GM19463 (cell line): ENCODE measurements at regions not wholly inside any gene's neighbourhood (a gene's known extent, or its start where the extent isn't known, plus 50 kb on each side); places are given as distances from the start of the nearest gene placed in this dataset.
"Not testable (repeated sequence)": the region's sequence is repeated elsewhere in the genome, so short reads cannot be mapped to it uniquely, and the experiment has no call there.

ENCODE experiments used
- ATAC-seq: cut with Tn5 transposase; IDR thresholded peaks from one replicate; pipeline ENCODE4 v1.9.1; 2021; ENCODE audit warnings: mild to moderate bottlenecking, moderate library complexity; ENCODE audit not compliant: unreplicated experiment

DNA sequence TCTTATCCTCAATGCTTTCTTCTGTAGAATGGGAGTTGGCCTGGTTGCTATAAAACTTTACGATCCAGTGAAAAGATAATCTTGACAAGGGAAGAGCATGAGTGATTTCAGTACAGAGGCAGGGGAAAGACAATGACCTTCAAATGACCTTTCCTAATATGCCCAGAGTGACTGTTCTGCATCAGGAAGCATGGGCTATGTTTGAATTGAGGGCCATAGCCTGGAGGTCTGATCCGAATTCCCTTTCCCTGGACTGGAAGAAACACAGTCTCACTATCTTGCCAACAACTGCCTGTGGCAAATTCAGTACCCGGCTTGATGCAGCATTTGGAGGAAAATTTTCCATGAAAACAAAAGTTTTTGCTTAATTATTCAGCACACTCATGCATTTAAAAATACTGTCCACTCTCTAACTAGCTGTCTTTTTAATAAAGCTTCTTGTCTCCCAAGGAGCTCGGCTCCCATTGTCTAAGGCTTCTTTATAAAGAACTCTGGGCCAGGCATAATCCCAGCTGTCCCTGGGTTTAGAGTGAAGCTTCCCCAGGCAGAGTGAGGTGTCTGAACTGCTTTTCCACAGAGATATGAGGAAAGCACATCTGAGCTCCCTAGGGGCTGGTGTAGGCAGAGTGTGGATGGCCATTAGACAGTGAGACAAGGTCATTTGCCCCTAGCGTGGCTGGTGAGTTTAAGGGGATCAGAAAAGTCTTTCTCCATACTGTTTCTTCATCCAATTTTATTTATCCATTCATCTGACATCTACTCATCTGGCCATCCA, 132.7 kb upstream of the CADM1 start:
- ATAC-seq, result no peak

DNA sequence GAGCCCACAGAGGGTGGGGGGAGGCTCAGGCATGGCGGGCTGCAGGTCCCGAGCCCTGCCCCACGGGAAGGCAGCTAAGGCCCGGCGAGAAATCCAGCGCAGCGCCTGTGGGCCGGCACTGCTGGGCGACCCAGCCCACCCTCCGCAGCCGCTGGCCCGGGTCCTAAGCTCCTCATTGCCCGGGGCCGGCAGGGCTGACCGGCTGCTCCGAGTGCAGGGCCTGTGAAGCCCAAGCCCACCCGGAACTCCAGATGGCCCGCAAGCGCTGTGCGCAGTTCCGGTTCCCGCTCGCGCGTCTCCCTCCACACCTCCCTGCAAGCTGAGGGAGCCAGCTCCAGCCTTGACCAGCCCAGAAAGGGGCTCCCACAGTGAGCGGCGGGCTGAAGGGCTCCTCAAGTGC, 129.8 kb upstream of the CADM1 start:
- ATAC-seq, result not testable (repeated sequence)

- no peak for ATAC-seq
Measured at GRCh38 chr11:115632061-115632460, 127.8 kb upstream of the CADM1 start.

DNA sequence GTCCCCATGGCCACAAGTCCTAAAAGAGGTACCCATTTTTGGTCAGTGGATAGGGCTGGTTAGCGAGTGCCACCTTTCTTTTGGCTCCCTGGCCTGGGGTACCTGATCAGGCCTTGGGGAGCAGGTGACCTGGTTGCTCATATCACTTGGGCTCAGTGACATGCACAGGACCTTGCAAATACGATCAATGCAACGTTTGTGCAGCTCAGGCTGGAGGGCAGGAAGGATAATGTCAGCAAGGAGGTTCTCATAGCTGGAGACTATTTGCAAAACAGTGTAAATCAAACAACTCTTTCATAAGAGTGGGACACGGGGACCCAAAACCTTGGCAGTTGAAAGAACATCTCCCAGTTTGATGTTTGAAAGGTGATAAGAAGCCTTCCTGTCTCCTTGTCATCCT, 127.4 kb upstream of the CADM1 start:
- no peak for ATAC-seq

DNA sequence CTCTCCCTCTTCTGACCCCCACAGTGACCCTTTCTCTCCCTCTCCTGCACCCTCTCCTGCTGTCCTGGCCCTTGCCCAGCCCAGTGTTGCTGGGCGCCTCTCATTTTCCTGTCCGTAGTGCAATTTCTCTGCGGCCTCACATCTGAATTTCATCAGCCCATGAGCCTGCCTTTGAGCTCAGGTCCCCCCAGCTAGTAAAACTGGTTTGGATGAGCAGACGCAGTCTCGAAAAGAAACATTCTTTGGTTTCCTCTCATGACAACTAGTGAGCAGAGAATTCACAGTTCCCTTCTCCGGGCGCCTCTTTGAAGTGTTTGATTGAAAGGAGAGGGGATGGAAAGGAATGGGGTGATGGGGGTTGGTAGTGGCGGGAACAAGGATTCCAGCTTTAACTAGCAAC, 126.0 kb upstream of the CADM1 start:
- no peak for ATAC-seq

GRCh38 chr11:115629456-115630015, 125.3 kb upstream of the CADM1 start:
- no peak for ATAC-seq

DNA sequence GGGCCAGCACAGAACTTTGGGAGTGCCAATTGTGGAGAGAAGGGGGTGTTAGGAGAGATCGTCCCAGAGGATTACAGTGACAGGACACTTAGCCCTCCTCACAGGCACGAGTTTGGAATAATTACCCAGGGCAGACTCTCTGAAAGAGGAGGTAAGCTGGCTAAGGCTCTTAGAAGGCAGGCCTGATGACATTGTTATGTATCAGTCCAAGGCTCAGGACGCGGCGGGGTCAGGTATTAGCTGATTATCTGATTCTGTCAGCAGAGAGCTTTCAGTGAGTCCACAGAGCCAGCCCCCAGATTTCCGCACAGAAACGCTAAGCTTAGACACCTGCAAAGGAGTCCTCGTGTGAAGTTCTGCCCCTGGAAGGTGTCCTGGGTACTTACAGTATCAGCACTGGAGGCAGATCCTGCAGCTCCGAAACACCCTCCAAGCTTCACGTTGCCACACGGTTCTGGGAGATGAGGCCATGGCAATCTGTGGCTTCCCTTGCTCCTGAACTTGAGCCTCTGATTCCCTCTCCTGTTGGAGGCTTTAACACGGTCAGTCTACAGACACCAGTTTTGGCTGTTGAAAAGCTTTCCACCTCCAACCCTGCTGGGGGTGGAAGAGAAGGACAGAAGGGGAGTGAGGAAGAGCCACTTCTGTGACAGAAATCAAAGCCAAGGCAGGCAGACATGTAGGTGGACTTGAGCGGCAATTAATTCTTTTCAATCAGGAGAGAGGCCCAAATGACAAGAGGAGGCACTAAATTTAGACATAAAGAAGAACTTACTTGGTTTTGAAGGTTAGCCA, 123.6 kb upstream of the CADM1 start:
- no peak for ATAC-seq

DNA sequence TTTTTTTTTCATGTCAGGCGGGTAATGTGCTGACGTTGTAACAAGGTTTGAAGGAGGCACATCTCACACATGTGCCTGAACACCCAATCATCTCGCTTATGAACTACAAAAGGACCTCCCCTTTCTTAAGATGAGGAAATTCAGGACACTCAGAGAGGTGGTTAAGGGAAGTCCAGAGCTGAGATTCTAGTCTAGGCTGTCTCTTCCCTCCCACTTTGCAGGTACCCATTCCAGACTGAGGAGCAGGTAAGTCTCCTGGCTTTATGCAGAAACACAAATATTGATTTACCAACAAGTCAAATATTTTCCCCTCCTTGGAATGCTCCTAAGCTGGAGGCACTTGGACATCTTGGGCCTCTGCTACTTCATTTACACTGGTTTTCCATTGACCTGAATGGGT, 122.9 kb upstream of the CADM1 start:
- ATAC-seq, result no peak

- no peak for ATAC-seq
Measured at GRCh38 chr11:115626414-115626813, 122.2 kb upstream of the CADM1 start.

DNA sequence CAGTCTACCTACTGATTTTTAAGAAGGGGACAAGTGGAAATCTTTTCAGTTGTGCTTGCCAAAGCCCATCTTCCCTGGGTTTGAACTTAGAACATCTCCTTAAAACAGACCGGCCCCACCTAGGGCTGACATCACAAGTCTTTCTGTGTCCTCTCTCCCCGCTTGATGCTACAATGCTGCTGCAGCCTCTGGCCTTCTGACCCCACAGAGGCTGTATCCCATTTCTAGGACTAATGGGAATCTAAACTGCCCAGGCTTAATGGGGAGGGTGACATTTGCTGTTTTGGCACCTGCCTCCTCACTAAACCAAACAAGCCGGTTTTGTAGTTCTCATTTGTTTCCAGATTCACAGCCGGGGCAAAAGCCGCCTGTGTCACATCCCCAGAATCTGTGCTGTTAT, 121.3 kb upstream of the CADM1 start:
- ATAC-seq, result no peak

DNA sequence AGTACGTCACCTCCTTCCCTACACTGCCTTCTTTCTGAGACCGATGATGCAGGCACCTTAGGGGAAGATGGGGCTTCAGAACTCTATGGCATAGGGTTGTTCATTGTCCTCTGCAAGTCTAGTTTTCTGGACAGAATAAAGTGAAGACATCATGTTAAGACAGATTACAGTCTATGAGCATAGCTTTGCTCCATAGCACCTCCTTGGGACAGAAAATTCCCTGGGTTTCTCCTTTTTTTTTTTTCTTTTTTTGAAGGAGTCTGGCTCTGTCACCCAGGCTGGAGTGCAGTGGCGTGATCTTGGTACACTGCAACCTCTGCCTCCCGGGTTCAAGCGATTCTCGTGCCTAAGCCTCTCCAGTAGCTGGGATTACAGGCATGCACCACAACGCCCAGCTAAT, 119.8 kb upstream of the CADM1 start:
- no peak for ATAC-seq

GRCh38 chr11:115623021-115623451, 118.8 kb upstream of the CADM1 start:
- ATAC-seq, result no peak

DNA sequence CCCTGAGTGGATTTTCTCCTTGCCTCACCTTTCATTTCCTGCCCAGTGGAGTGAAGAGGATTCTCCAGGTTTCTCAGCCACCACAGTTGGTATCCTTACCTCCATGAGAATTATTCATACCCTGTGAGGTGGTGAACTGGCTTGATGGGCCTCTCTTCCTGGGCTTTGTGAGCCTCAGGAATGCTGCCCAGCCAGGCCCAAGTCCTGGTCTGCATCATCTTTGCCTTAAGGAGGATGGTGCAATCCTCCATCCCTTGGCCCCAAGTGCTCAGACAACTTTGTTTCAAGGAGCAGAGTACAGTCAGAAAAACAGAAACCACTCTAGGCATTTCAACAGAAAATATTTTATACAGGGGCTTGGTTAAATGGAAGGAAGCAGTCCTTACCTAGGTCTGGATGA, 114.2 kb upstream of the CADM1 start:
- no peak for ATAC-seq

DNA sequence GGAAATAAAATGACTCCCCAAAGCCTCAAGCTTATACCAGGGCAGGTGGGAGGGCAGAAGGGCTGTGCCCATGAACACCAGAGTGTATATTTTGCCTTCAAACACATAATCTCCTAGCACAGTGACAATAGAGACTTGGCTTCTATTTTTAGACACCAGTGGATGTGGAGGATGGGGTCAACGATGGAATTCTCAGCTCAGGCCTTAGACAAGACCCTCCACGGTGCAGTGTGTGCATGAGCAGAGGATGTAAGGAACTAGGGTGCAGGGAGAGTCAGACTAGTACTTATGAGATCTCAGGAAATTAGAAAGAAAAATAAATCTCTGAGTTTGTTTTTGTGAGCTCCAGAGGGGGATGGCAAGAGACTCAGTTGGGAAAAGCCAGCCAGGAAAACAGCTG, 113.6 kb upstream of the CADM1 start:
- ATAC-seq, result no peak

GRCh38 chr11:115616971-115617370, 112.8 kb upstream of the CADM1 start:
- peak; percentile 51 for ATAC-seq

DNA sequence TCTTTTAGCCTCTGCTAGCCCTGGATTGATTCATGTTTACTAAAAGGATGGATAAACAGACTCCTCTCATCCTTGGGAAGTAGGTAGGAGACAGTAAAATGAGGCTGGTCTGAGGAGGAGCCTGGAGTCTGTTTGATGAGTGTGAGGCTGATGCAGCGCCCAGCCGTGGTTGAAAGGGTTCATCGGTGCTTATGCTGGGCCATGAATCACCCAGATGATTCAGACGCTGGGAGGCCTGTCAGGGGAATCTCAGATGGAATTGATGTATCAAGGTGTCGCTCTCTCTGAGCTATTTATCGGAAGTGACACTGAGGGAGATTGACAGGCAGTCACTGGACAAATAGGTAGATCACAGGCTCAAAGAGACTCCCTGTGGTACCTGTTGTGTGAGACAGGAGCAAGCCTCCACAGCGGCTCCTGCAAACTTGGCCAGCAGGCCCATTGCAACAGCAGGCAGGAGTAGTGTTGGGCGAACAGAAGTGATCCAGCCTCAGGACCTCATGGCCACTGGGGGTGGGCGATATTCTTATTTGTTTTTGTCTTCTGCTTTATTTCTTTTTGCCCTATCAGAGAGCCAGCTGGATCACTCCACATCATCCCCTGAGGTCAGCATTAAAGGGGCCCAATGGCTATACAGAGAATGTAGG, 109.9 kb upstream of the CADM1 start:
- ATAC-seq, result no peak

DNA sequence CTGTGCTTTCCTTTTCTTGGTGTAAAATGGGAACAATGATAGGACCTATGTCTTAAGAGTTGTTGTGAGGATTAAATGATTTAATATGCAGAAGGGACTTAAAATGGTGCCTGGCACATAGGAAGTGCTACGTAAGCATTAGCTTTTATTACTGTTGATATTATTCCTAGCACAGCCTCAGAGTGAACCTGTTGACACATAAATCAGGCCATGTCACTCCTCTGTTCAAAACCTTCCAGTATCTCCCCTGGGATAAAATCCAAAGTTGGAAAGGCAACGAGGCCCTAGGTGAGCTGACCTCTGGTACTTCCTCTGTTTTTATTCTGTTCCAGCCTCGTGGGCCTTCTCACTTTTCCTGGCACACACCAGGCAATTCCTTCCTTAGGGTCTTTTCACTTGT, 108.8 kb upstream of the CADM1 start:
- ATAC-seq, result no peak

- ATAC-seq, result no peak
Measured at GRCh38 chr11:115612046-115612730, 108.0 kb upstream of the CADM1 start.

GRCh38 chr11:115611343-115611742, 107.1 kb upstream of the CADM1 start:
- ATAC-seq, result no peak

- no peak for ATAC-seq
Measured at GRCh38 chr11:115610908-115611307, 106.7 kb upstream of the CADM1 start.

GRCh38 chr11:115610234-115610633, 106.0 kb upstream of the CADM1 start:
- ATAC-seq, result not testable (repeated sequence)
